HEK293T (cell line): ENCODE measurements at regions not wholly inside any gene's neighbourhood (a gene's known extent, or its start where the extent isn't known, plus 50 kb on each side); places are given as distances from the start of the nearest gene placed in this dataset.

Experiments
- ARNT ChIP-seq: fragments of 450-650 bp; IDR thresholded peaks from 2 replicates; pipeline ENCODE4 v1.6.1; 2017; ENCODE audit warnings: mild to moderate bottlenecking
- BHLHE40 ChIP-seq: fragments of 450-650 bp; IDR thresholded peaks from 2 replicates; pipeline ENCODE4 v1.6.1; 2016; ENCODE audit warnings: mild to moderate bottlenecking, moderate library complexity, borderline replicate concordance
- CTBP1 ChIP-seq: fragments of 450-650 bp; IDR thresholded peaks from 2 replicates; pipeline ENCODE4 v1.6.1; 2016; ENCODE audit warnings: borderline replicate concordance
- FOXA1 ChIP-seq: fragments of 450-650 bp; IDR thresholded peaks from 2 replicates; pipeline ENCODE4 v1.6.1; 2016; ENCODE audit warnings: mild to moderate bottlenecking
- FOXM1 ChIP-seq: fragments of 450-650 bp; IDR thresholded peaks from 2 replicates; pipeline ENCODE4 v1.6.1; 2017; ENCODE audit warnings: mild to moderate bottlenecking, borderline replicate concordance
- HDGF ChIP-seq: fragments of 450-650 bp; IDR thresholded peaks from 2 replicates; pipeline ENCODE4 v1.6.1; 2017; ENCODE audit warnings: antibody characterized with exemption, borderline replicate concordance
- NFRKB ChIP-seq: fragments of 450-650 bp; IDR thresholded peaks from 2 replicates; pipeline ENCODE4 v1.6.1; 2016; ENCODE audit warnings: mild to moderate bottlenecking, moderate library complexity
- SP1 ChIP-seq: fragments of 450-650 bp; IDR thresholded peaks from 2 replicates; pipeline ENCODE4 v1.6.1; 2017
- TARDBP ChIP-seq: fragments of 450-650 bp; IDR thresholded peaks from 2 replicates; pipeline ENCODE4 v1.6.1; 2016

DNA sequence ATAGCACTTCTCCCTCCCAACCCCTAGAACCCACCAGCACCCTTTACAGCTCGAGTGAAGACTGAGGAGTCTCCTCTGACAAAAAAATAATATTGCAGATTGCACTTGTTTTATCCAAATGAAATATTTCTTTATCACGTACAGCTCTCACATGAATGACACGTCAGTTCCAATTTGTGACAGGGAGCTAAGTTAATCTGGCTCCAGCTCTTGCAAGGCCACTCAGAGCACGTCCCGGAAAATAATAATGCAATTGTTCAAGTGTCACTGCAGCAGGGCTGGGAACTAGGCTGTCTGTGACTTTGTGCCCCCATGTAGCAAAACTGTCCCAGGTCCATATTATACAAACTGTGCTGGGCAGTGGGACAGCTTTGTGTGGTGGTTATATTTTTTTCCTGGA lies 539.6 kb downstream of the VRK1 start:
- no peak for TF ChIP-seq SP1
- no peak for TF ChIP-seq FOXM1
- TF ChIP-seq ARNT, result no peak
- no peak for TF ChIP-seq BHLHE40
- TF ChIP-seq FOXA1, result no peak
- TF ChIP-seq HDGF, result no peak
- TF ChIP-seq NFRKB, result no peak
- TF ChIP-seq TARDBP, result no peak
- no peak for TF ChIP-seq CTBP1
